ENCODE measurements at regions not wholly inside any gene's neighbourhood (a gene's known extent, or its start where the extent isn't known, plus 50 kb on each side); places are given as distances from the start of the nearest gene placed in this dataset.

- H3K23ac ChIP-seq (ENCODE audit: low read length): no peak overlapping the region
- H2BK5ac ChIP-seq (ENCODE audit: low read depth, low read length, poor library complexity): no peak overlapping the region
- H3K79me1 ChIP-seq (ENCODE audit: low read length): no peaks in the 10 kb centered on the region
- H3K27me3 ChIP-seq (ENCODE audit: insufficient read depth, low read length): no peaks in the 10 kb centered on the region
- DNase-seq: peak in 1 of 2 donors; percentile 29
- H3K18ac ChIP-seq (ENCODE audit: low read length): no peak overlapping the region
- no peaks in the 10 kb centered on the region for H3K79me2 ChIP-seq (ENCODE audit: control insufficient read depth, insufficient read depth, low read length, poor library complexity)
- no peak overlapping the region for H3K4ac ChIP-seq (ENCODE audit: low read depth, low read length)
- H3K4me1 ChIP-seq (ENCODE audit: control insufficient read depth in 1 of 2, insufficient read depth in 2 of 2, low read length in 2 of 2): no peaks in the 10 kb centered on the region
- WGBS (ENCODE audit: extremely low coverage, insufficient coverage, insufficient read length): no CpG with 5 or more reads among the region's 6 CpGs
- no peak overlapping the region for H2AFZ ChIP-seq (ENCODE audit: insufficient read depth, low read length, poor library complexity)
- H2BK12ac ChIP-seq (ENCODE audit: low read length): no peak overlapping the region
- H4K8ac ChIP-seq (ENCODE audit: low read depth, low read length): no peak overlapping the region
- no peak overlapping the region for H4K91ac ChIP-seq (ENCODE audit: low read depth, low read length)
- H3K9ac ChIP-seq (ENCODE audit: low read length): no peak overlapping the region
- H2BK120ac ChIP-seq (ENCODE audit: insufficient read depth, low read length, poor library complexity): no peak overlapping the region
- H3K14ac ChIP-seq (ENCODE audit: low read length): no peak overlapping the region
- H2AK5ac ChIP-seq (ENCODE audit: low read length): no peak overlapping the region
- no peak overlapping the region for H3K4me2 ChIP-seq (ENCODE audit: low read length)
- no peak overlapping the region for H4K12ac ChIP-seq (ENCODE audit: low read depth, low read length)
- no peak overlapping the region for H3K4me3 ChIP-seq (ENCODE audit: low read depth, low read length)
- no peaks in the 10 kb centered on the region for H3K36me3 ChIP-seq (ENCODE audit: control insufficient read depth in 1 of 2, insufficient read depth in 2 of 2, low read length in 2 of 2)
- no peaks in the 10 kb centered on the region for H3K9me3 ChIP-seq (ENCODE audit: insufficient read depth, low read depth, low read length)
- H3K27ac ChIP-seq (ENCODE audit: low read depth, low read length): no peak overlapping the region
These were observed 328.4 kb upstream of the GNAI1 start for GRCh38 chr7:79806161-79806734.

- no peaks in the 10 kb centered on the region for H3K36me3 ChIP-seq (ENCODE audit: control insufficient read depth in 1 of 2, insufficient read depth in 2 of 2, low read length in 2 of 2)
These were observed 337.3 kb upstream of the MAGI2 start for GRCh38 chr7:79790656-79791262.

DNA sequence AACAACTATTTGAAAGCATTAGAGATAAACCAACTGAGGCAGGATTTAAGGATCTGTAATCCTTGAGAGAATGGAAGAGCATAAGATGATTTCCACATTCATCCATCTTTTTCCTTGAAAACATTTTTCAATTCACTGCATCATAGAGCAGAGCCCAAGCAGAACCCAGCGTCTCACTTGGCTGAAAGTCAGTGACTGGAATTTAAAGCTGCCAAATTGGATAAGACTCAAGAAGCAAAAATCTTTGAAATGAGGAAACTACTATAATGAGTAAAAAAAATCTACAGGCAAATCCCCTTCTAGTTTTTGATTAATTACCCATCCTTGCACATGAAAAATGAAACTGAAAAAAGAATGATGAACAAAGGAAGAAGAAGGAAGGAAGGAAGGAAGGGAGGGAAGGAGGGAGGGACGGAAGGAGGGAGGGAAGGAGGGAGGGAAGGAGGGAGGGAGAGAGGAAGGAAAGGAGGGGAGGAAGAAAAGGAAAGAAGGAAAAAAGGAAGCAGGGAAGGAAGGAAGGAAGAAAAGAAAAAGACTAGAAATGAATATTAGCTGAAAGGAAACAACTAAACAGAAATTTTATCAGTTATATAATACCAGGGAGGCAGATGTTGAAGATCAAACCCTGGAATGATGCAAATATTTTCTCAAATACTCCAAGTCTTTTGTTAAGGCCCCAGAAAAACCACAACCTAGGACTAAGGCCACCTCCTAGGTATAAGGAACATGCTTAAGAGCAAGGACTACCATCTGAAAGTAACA, 336.3 kb upstream of the MAGI2 start:
- H3K27me3 ChIP-seq (ENCODE audit: insufficient read depth, low read length): no peaks in the 10 kb centered on the region
- no peaks in the 10 kb centered on the region for H3K36me3 ChIP-seq (ENCODE audit: control insufficient read depth in 1 of 2, insufficient read depth in 2 of 2, low read length in 2 of 2)
- no peak overlapping the region for H3K4me2 ChIP-seq (ENCODE audit: low read length)
- H3K4me3 ChIP-seq (ENCODE audit: low read depth, low read length): no peak overlapping the region
- no peak overlapping the region for H2AK5ac ChIP-seq (ENCODE audit: low read length)
- no peak overlapping the region for H4K91ac ChIP-seq (ENCODE audit: low read depth, low read length)
- H3K4ac ChIP-seq (ENCODE audit: low read depth, low read length): no peak overlapping the region
- H3K9me3 ChIP-seq (ENCODE audit: insufficient read depth, low read depth, low read length): no peaks in the 10 kb centered on the region
- no peak overlapping the region for H4K12ac ChIP-seq (ENCODE audit: low read depth, low read length)
- H3K27ac ChIP-seq (ENCODE audit: low read depth, low read length): no peak overlapping the region
- H3K79me2 ChIP-seq (ENCODE audit: control insufficient read depth, insufficient read depth, low read length, poor library complexity): no peaks in the 10 kb centered on the region
- H4K8ac ChIP-seq (ENCODE audit: low read depth, low read length): no peak overlapping the region
- no peak overlapping the region for H3K23ac ChIP-seq (ENCODE audit: low read length)
- H3K79me1 ChIP-seq (ENCODE audit: low read length): no peaks in the 10 kb centered on the region
- no peak overlapping the region for H3K9ac ChIP-seq (ENCODE audit: low read length)
- DNase-seq: peak in 1 of 2 donors; percentile 31
- H2BK12ac ChIP-seq (ENCODE audit: low read length): no peak overlapping the region
- no CpG with 5 or more reads among the region's 2 CpGs for WGBS (ENCODE audit: extremely low coverage, insufficient coverage, insufficient read length)
- H2AFZ ChIP-seq (ENCODE audit: insufficient read depth, low read length, poor library complexity): no peak overlapping the region
- no peak overlapping the region for H2BK120ac ChIP-seq (ENCODE audit: insufficient read depth, low read length, poor library complexity)
- no peak overlapping the region for H3K18ac ChIP-seq (ENCODE audit: low read length)
- no peaks in the 10 kb centered on the region for H3K4me1 ChIP-seq (ENCODE audit: control insufficient read depth in 1 of 2, insufficient read depth in 2 of 2, low read length in 2 of 2)
- H3K14ac ChIP-seq (ENCODE audit: low read length): no peak overlapping the region
- H2BK5ac ChIP-seq (ENCODE audit: low read depth, low read length, poor library complexity): no peak overlapping the region

More at GRCh38 chr7:79790656-79791262, 337.3 kb upstream of the MAGI2 start:
- Histone ChIP-seq H4K91ac (ENCODE audit: low read depth, low read length) (no peak overlapping the region), H3K79me1 (ENCODE audit: low read length) (no peaks in the 10 kb centered on the region), H2BK120ac (ENCODE audit: insufficient read depth, low read length, poor library complexity) (no peak overlapping the region), H3K79me2 (ENCODE audit: control insufficient read depth, insufficient read depth, low read length, poor library complexity) (no peaks in the 10 kb centered on the region), H3K4ac (ENCODE audit: low read depth, low read length) (no peak overlapping the region), H3K14ac (ENCODE audit: low read length) (no peak overlapping the region), H2AFZ (ENCODE audit: insufficient read depth, low read length, poor library complexity) (no peak overlapping the region), H3K23ac (ENCODE audit: low read length) (no peak overlapping the region), H3K4me1 (ENCODE audit: control insufficient read depth in 1 of 2, insufficient read depth in 2 of 2, low read length in 2 of 2) (no peaks in the 10 kb centered on the region), H3K27ac (ENCODE audit: low read depth, low read length) (no peak overlapping the region), H3K18ac (ENCODE audit: low read length) (no peak overlapping the region), H3K9ac (ENCODE audit: low read length) (no peak overlapping the region), H4K12ac (ENCODE audit: low read depth, low read length) (no peak overlapping the region), H3K27me3 (ENCODE audit: insufficient read depth, low read length) (no peaks in the 10 kb centered on the region), H2BK5ac (ENCODE audit: low read depth, low read length, poor library complexity) (no peak overlapping the region), H3K9me3 (ENCODE audit: insufficient read depth, low read depth, low read length) (no peaks in the 10 kb centered on the region), H2BK12ac (ENCODE audit: low read length) (no peak overlapping the region), H3K4me3 (ENCODE audit: low read depth, low read length) (no peak overlapping the region), H2AK5ac (ENCODE audit: low read length) (no peak overlapping the region), H4K8ac (ENCODE audit: low read depth, low read length) (no peak overlapping the region), H3K4me2 (ENCODE audit: low read length) (no peak overlapping the region)
- DNase-seq: no peak
- WGBS (ENCODE audit: extremely low coverage, insufficient coverage, insufficient read length): no CpG with 5 or more reads among the region's 6 CpGs

DNA sequence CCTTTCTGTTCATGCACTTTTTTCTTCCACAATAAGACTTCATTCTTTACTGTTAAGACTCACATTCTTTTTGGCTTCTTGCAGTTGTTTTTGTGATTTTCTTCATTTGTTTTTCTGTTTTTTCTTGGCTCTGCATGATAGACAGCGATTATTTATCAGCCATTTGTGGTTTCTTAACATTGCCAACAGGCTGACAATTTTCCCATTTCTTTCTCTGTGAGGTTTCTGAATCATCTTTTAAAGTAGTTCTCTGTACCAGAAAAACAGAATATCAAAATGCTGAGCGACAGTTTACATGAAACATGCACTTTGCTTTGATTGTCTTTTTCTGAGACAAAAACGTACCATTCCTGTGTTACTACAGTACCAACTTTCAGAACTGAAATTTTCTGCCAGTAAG, 334.2 kb upstream of the MAGI2 start:
- WGBS (ENCODE audit: extremely low coverage, insufficient coverage, insufficient read length): no CpG with 5 or more reads among the region's 3 CpGs
- Histone ChIP-seq H3K14ac (ENCODE audit: low read length) (no peak overlapping the region), H3K36me3 (ENCODE audit: control insufficient read depth in 1 of 2, insufficient read depth in 2 of 2, low read length in 2 of 2) (no peaks in the 10 kb centered on the region), H2BK120ac (ENCODE audit: insufficient read depth, low read length, poor library complexity) (no peak overlapping the region), H3K18ac (ENCODE audit: low read length) (no peak overlapping the region), H2BK12ac (ENCODE audit: low read length) (no peak overlapping the region), H4K8ac (ENCODE audit: low read depth, low read length) (no peak overlapping the region), H3K9me3 (ENCODE audit: insufficient read depth, low read depth, low read length) (no peaks in the 10 kb centered on the region), H3K27me3 (ENCODE audit: insufficient read depth, low read length) (no peaks in the 10 kb centered on the region), H3K4me1 (ENCODE audit: control insufficient read depth in 1 of 2, insufficient read depth in 2 of 2, low read length in 2 of 2) (no peaks in the 10 kb centered on the region), H3K4me3 (ENCODE audit: low read depth, low read length) (no peak overlapping the region), H3K4me2 (ENCODE audit: low read length) (no peak overlapping the region), H3K27ac (ENCODE audit: low read depth, low read length) (no peak overlapping the region), H3K79me1 (ENCODE audit: low read length) (no peaks in the 10 kb centered on the region), H3K23ac (ENCODE audit: low read length) (no peak overlapping the region), H4K12ac (ENCODE audit: low read depth, low read length) (no peak overlapping the region), H2AFZ (ENCODE audit: insufficient read depth, low read length, poor library complexity) (no peak overlapping the region), H3K4ac (ENCODE audit: low read depth, low read length) (no peak overlapping the region), H3K79me2 (ENCODE audit: control insufficient read depth, insufficient read depth, low read length, poor library complexity) (no peaks in the 10 kb centered on the region), H2BK5ac (ENCODE audit: low read depth, low read length, poor library complexity) (no peak overlapping the region), H3K9ac (ENCODE audit: low read length) (no peak overlapping the region), H2AK5ac (ENCODE audit: low read length) (no peak overlapping the region), H4K91ac (ENCODE audit: low read depth, low read length) (no peak overlapping the region)
- DNase-seq: no peak

All from trophoblast cell (in vitro differentiated cells and primary cell).